SK-N-SH (cell line): ENCODE measurements at regions not wholly inside any gene's neighbourhood (a gene's known extent, or its start where the extent isn't known, plus 50 kb on each side); places are given as distances from the start of the nearest gene placed in this dataset.

Source experiments
- CTCF ChIA-PET: fragments of 300-600, 350-600 bp; formaldehyde crosslinking; extraction: SDS; loops from one replicate; lab custom pipeline; 2021; lab: Yijun Ruan, JAX
- POLR2A ChIA-PET: fragments of 350-600 bp; sonication (Branson Sonifier 250); formaldehyde crosslinking; extraction: SDS; loops from one replicate; lab custom pipeline; 2020; ENCODE audit warnings: antibody characterized with exemption, inconsistent platforms; lab: Yijun Ruan, JAX
- DNase-seq: peaks from one replicate; pipeline ENCODE4 v3.0.0; 2012
- H2AFZ ChIP-seq: fragments of 200-600 bp; sonication (generic); 2 replicates; pipeline ENCODE4 v1.8.1; 2016; ENCODE audit warnings: antibody characterized with exemption, mild to moderate bottlenecking, low read depth
- H3F3A ChIP-seq: fragments of 200-600 bp; sonication (generic); replicated peaks from 2 replicates; pipeline ENCODE3; 2016; ENCODE audit warnings: antibody characterized with exemption, mild to moderate bottlenecking; ENCODE audit not compliant: insufficient read depth
- H3K27ac ChIP-seq, 2 experiments: fragments of 200-500 bp in 1 of 2; fragments of 200-600 bp in 1 of 2; sonication (Bioruptor generic) in 1 of 2; sonication (generic), shearing (Covaris generic) in 1 of 2; 2 replicates each; pipeline versions ENCODE4 v1.5.1 to v1.6.1; 2014 to 2016; ENCODE audit warnings: low read depth in 2 of 2, inconsistent platforms in 1 of 2, low read length in 1 of 2, mild to moderate bottlenecking in 1 of 2, mixed read lengths in 1 of 2
- H3K27me3 ChIP-seq: fragments of 200-600 bp; sonication (generic), shearing (Covaris generic); 2 replicates; pipeline ENCODE4 v1.6.1; 2016; ENCODE audit warnings: mixed run types; ENCODE audit not compliant: insufficient read depth
- H3K36me3 ChIP-seq, 2 experiments: fragments of 200-500 bp in 1 of 2; fragments of 200-600 bp in 1 of 2; sonication (Bioruptor generic) in 1 of 2; sonication (generic) in 1 of 2; replicated peaks in 1 of 2; 2 replicates each; pipeline versions ENCODE3 to v1.5.1; 2014 to 2016; ENCODE audit warnings: low read length in 1 of 2, mild to moderate bottlenecking in 1 of 2; ENCODE audit not compliant: insufficient read depth in 2 of 2, control insufficient read depth in 1 of 2
- H3K4me1 ChIP-seq, 2 experiments: fragments of 200-500 bp in 1 of 2; fragments of 200-600 bp in 1 of 2; sonication (Bioruptor generic) in 1 of 2; sonication (generic), shearing (Covaris generic) in 1 of 2; 2 replicates each; pipeline versions ENCODE4 v1.5.1 to v1.6.1; 2014 to 2016; ENCODE audit warnings: low read depth in 1 of 2, low read length in 1 of 2, mixed run types in 1 of 2; ENCODE audit not compliant: insufficient read depth in 2 of 2, control insufficient read depth in 1 of 2
- H3K4me2 ChIP-seq: fragments of 200-600 bp; sonication (generic), shearing (Covaris generic); 2 replicates; pipeline ENCODE4 v1.6.1; 2017; ENCODE audit warnings: mixed run types
- H3K4me3 ChIP-seq, 2 experiments: fragments of 200-500 bp in 1 of 2; fragments of 200-600 bp in 1 of 2; sonication (Bioruptor generic) in 1 of 2; sonication (generic), shearing (Covaris generic) in 1 of 2; 2 replicates each; pipeline versions ENCODE4 v1.5.1 to v1.8.1; 2014 to 2016; ENCODE audit warnings: low read depth in 2 of 2, inconsistent platforms in 1 of 2, low read length in 1 of 2, mild to moderate bottlenecking in 1 of 2, mixed read lengths in 1 of 2, moderate library complexity in 1 of 2
- H3K79me2 ChIP-seq: fragments of 200-600 bp; sonication (generic); 2 replicates; pipeline ENCODE4 v1.8.1; 2017; ENCODE audit warnings: mild to moderate bottlenecking; ENCODE audit not compliant: insufficient read depth
- H3K9ac ChIP-seq: fragments of 200-600 bp; sonication (generic); 2 replicates; pipeline ENCODE4 v1.6.1; 2017; ENCODE audit warnings: mixed run types
- H3K9me2 ChIP-seq: fragments of 200-600 bp; sonication (generic); 2 replicates; pipeline ENCODE4 v1.6.1; 2017; ENCODE audit warnings: mixed run types
- H3K9me3 ChIP-seq: fragments of 200-600 bp; sonication (generic); 2 replicates; pipeline ENCODE4 v1.6.1; 2017; ENCODE audit warnings: mixed run types, mild to moderate bottlenecking, moderate library complexity
- H4K20me1 ChIP-seq: fragments of 200-600 bp; sonication (generic); 2 replicates; pipeline ENCODE4 v1.6.1; 2017; ENCODE audit warnings: mild to moderate bottlenecking, mixed run types; ENCODE audit not compliant: insufficient read depth
- ELF1 ChIP-seq: IDR thresholded peaks from 2 replicates; pipeline ENCODE4 v1.4.0; 2012
- EZH2phosphoT487 ChIP-seq: fragments of 200-600 bp; sonication (generic); IDR thresholded peaks from 2 replicates; pipeline ENCODE4 v1.6.1; 2017; ENCODE audit warnings: low read depth, mixed run types, mild to moderate bottlenecking, antibody characterized with exemption, moderate library complexity, borderline replicate concordance
- FOXM1 ChIP-seq: IDR thresholded peaks from 2 replicates; pipeline ENCODE4 v1.4.0; 2012; ENCODE audit warnings: low read depth, mild to moderate bottlenecking
- GATA2 ChIP-seq: sonication (generic); formaldehyde crosslinking; IDR thresholded peaks from 2 replicates; pipeline ENCODE4 v1.5.0; 2020; ENCODE audit warnings: mild to moderate bottlenecking, missing genetic modification reagents
- JUND ChIP-seq: IDR thresholded peaks from 2 replicates; pipeline ENCODE4 v1.4.0; 2012
- NFIC ChIP-seq: IDR thresholded peaks from 2 replicates; pipeline ENCODE4 v1.4.0; 2012; ENCODE audit warnings: borderline replicate concordance
- RAD21 ChIP-seq: IDR thresholded peaks from 2 replicates; pipeline ENCODE4 v1.6.1; 2012; ENCODE audit warnings: mild to moderate bottlenecking, low read length
- RFX5 ChIP-seq: IDR thresholded peaks from 2 replicates; pipeline ENCODE4 v1.6.1; 2012; ENCODE audit warnings: mild to moderate bottlenecking, improper control_type of control experiment, low read length
- TCF12 ChIP-seq: IDR thresholded peaks from 2 replicates; pipeline ENCODE4 v1.4.0; 2012
- WGBS: methylation state at CpG from one replicate; pipeline ENCODE4 v1.1.6; 2017; ENCODE audit warnings: low lambda C conversion rate; 5-methylcytosine and 5-hydroxymethylcytosine counted together
- TF ChIP-seq, protein P1 (sequence below): IDR thresholded peaks from 2 replicates; pipeline ENCODE4; 2012
- TF ChIP-seq, protein P2 (sequence below): IDR thresholded peaks from 2 replicates; pipeline ENCODE4 v1.4.0; 2012; ENCODE audit warnings: low read depth
- TF ChIP-seq, protein P3 (sequence below): fragments of 200-600 bp; sonication (generic); IDR thresholded peaks from 2 replicates; pipeline ENCODE4 v1.6.1; 2017; ENCODE audit warnings: antibody characterized with exemption, mild to moderate bottlenecking, moderate library complexity

DNA sequence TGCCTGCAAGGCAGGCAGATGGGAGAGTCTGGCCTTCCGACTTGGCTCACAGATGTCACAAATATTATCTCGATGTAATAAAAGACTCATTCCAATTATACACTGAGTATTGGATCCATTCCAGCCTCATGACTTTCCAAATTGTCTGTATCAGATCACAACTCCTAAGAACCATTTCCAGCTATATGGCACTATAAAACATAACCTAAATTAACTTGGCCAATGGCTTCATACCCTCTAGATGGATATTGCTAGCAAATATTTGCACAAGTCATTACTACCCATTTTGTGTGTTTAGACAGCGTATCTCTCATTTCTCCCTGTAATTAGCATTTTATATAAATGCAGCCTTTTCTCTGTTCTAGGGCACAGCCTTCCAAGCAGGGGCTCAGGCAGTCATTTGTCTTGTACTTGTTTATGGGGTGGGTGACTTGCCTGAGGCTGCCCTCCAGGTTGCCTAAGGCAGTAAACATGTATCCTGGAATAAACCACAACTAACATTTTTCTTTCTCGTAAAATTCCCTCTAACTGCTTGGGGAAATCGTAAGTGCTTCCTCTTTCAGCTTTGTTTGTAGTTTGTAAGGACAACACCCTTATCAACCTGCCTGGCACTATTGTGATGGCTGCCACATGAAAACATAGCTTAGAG lies 70.6 kb upstream of the KCNJ6 start:
- Histone ChIP-seq H3K4me1 (no peaks in the 10 kb centered on the region), H3K9me3 (no peaks in the 10 kb centered on the region), H2AFZ (no peak overlapping the region), H3K27ac (no peak overlapping the region), H3K4me2 (no peak overlapping the region), H3K9me2 (no peaks in the 10 kb centered on the region), H3K36me3 (no peaks in the 10 kb centered on the region), H3K4me3 (no peak overlapping the region), H3F3A (no peaks in the 10 kb centered on the region), H3K27me3 (no peaks in the 10 kb centered on the region; the same call in 1 of the 2 replicates)
- CTCF ChIA-PET = no interaction called here
- POLR2A ChIA-PET = no interaction called here
- no peak for DNase-seq
- no peak for TF ChIP-seq EZH2phosphoT487
- TF ChIP-seq FOXM1 = no peak
- TF ChIP-seq, all 33 proteins: peak for 0
- Histone ChIP-seq H3K9ac (no peak overlapping the region), H4K20me1 (no peaks in the 10 kb centered on the region), H3K79me2 (no peaks in the 10 kb centered on the region)
- WGBS = 3% methylated on average over 5 of the region's 5 CpGs

DNA sequence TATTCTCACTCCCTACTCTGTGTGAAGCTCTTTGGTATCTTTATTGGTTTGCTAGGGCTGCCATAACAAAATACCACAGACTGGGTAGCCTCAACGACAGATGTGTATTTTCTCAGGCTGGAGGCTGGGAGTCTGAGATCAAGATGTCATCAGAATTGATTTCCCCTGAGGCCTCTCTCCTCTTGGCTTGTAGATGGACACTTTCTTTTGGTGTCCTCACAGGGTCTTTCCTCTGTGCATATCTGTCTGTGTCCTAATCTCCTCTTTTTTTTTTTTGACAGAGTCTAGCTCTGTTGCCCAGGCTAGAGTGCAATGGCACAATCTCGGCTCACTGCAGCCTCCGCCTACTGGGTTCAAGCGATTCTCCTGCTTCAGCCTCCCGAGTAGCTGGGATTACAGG lies 71.4 kb upstream of the KCNJ6 start:
- Histone ChIP-seq H3K9ac (no peak overlapping the region), H3F3A (no peaks in the 10 kb centered on the region), H3K4me2 (no peak overlapping the region), H3K27ac (no peak overlapping the region), H3K4me3 (no peak overlapping the region), H3K9me3 (no peaks in the 10 kb centered on the region), H4K20me1 (no peaks in the 10 kb centered on the region), H3K27me3 (no peaks in the 10 kb centered on the region; the same call in 1 of the 2 replicates), H3K36me3 (no peaks in the 10 kb centered on the region), H3K4me1 (no peaks in the 10 kb centered on the region), H3K9me2 (no peaks in the 10 kb centered on the region), H2AFZ (no peak overlapping the region), H3K79me2 (no peaks in the 10 kb centered on the region)
- 44% methylated on average over 5 of the region's 5 CpGs for WGBS
- POLR2A ChIA-PET = no interaction called here
- CTCF ChIA-PET = no interaction called here
- TF ChIP-seq ELF1 (no peak), TCF12 (no peak), EZH2phosphoT487 (no peak), GATA2 (CRISPR knock-in tag) (no peak), RFX5 (no peak), JUND (no peak), RAD21 (no peak), NFIC (no peak), FOXM1 (no peak)
- TF ChIP-seq, protein P1, sequence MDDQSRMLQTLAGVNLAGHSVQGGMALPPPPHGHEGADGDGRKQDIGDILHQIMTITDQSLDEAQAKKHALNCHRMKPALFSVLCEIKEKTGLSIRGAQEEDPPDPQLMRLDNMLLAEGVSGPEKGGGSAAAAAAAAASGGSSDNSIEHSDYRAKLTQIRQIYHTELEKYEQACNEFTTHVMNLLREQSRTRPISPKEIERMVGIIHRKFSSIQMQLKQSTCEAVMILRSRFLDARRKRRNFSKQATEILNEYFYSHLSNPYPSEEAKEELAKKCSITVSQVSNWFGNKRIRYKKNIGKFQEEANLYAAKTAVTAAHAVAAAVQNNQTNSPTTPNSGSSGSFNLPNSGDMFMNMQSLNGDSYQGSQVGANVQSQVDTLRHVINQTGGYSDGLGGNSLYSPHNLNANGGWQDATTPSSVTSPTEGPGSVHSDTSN = no peak
- TF ChIP-seq, protein P2, sequence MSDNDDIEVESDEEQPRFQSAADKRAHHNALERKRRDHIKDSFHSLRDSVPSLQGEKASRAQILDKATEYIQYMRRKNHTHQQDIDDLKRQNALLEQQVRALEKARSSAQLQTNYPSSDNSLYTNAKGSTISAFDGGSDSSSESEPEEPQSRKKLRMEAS = no peak
- TF ChIP-seq, protein P3, sequence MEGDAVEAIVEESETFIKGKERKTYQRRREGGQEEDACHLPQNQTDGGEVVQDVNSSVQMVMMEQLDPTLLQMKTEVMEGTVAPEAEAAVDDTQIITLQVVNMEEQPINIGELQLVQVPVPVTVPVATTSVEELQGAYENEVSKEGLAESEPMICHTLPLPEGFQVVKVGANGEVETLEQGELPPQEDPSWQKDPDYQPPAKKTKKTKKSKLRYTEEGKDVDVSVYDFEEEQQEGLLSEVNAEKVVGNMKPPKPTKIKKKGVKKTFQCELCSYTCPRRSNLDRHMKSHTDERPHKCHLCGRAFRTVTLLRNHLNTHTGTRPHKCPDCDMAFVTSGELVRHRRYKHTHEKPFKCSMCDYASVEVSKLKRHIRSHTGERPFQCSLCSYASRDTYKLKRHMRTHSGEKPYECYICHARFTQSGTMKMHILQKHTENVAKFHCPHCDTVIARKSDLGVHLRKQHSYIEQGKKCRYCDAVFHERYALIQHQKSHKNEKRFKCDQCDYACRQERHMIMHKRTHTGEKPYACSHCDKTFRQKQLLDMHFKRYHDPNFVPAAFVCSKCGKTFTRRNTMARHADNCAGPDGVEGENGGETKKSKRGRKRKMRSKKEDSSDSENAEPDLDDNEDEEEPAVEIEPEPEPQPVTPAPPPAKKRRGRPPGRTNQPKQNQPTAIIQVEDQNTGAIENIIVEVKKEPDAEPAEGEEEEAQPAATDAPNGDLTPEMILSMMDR = no peak
- no peak for DNase-seq
